ENCODE measurements at regions not wholly inside any gene's neighbourhood (a gene's known extent, or its start where the extent isn't known, plus 50 kb on each side); places are given as distances from the start of the nearest gene placed in this dataset.

- DNase-seq (ENCODE audit: low read depth): no peak
- no peak overlapping the region for H3K4me3 ChIP-seq (ENCODE audit: low read length)
- TF ChIP-seq CTCF (conservative IDR thresholded peaks at IDR 0.05; ENCODE audit: low read depth, low read length): no peak
Observed at GRCh38 chr2:133821107-133821760, 253.0 kb upstream of the NCKAP5 start.

GRCh38 chr2:133822517-133823225, 254.4 kb upstream of the NCKAP5 start:
- TF ChIP-seq CTCF (conservative IDR thresholded peaks at IDR 0.05; ENCODE audit: low read depth, low read length): no peak
- H3K4me3 ChIP-seq (ENCODE audit: low read length): no peak overlapping the region
- DNase-seq (ENCODE audit: low read depth): no peak

GRCh38 chr2:133823226-133823550, 254.9 kb upstream of the NCKAP5 start:
- no peak overlapping the region for H3K4me3 ChIP-seq (ENCODE audit: low read length)
- DNase-seq (ENCODE audit: low read depth): no peak
- TF ChIP-seq CTCF (conservative IDR thresholded peaks at IDR 0.05; ENCODE audit: low read depth, low read length): no peak

DNA sequence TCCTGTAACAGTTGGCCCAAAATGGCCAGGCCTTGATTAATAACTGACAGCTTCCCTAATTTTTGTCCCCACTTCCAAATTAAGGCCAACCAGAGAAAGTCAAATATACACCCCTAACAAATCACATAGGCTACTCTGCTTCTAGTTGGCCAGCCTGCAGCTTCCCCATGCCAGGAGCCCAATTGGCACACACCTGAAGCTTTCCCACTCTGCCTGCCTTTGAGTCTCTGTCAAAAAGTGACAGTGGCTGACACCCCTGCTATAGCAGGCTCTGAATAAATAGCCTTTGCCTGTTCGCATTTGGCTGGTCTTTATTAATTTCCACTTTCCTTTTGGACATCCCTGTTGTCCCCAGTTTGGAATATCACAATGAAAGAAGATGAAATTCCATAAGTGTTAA, 256.6 kb upstream of the NCKAP5 start:
- TF ChIP-seq CTCF (conservative IDR thresholded peaks at IDR 0.05; ENCODE audit: low read depth, low read length): no peak
- DNase-seq (ENCODE audit: low read depth): no peak
- H3K4me3 ChIP-seq (ENCODE audit: low read length): no peak overlapping the region

DNA sequence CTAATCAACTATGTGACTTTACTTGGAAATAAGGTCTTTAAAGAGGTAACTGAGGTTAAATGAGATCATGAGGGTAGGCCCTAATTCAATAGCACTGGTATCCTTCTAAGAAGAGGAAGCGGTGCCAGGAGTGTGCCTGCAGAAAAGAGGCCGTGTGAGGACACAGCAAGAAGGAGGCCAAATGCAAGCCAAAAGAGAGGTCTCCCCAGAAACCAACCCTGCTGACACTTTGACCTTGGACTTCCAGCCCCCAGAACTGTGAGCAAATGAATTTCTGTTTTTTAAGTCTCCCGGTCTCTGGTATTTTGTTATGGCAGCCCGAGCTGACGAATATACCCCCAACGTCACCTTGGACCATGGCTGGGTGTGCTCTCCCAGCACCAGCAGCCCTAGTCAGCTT, 257.5 kb upstream of the NCKAP5 start:
- no peak for TF ChIP-seq CTCF (conservative IDR thresholded peaks at IDR 0.05; ENCODE audit: low read depth, low read length)

DNA sequence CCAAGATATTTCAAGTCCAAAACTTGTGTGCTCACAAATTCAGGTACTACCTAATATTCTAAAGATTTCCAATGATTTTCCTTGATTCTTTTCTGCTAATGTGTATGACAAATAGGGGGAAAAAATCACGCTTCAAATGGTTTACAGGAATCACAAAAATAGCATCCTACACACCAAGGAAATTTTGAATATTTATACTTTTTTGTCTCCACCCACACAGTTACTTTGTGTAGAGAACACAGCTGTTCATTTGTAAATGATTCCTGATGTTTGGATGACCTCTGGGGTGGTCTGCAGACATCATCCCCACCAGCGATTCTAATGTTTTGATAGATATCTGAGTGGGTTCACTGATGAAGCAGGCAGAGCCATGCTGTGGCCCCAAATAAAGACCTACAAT, 260.6 kb upstream of the NCKAP5 start:
- TF ChIP-seq CTCF (conservative IDR thresholded peaks at IDR 0.05; ENCODE audit: low read depth, low read length): no peak
- DNase-seq (ENCODE audit: low read depth): no peak
- H3K4me3 ChIP-seq (ENCODE audit: low read length): no peak overlapping the region

More for the DNA sequence above, 257.5 kb upstream of the NCKAP5 start:
- no peak for DNase-seq (ENCODE audit: low read depth)
- no peak overlapping the region for H3K4me3 ChIP-seq (ENCODE audit: low read length)

- no peak for TF ChIP-seq CTCF (conservative IDR thresholded peaks at IDR 0.05; ENCODE audit: low read depth, low read length)
- peak; percentile 77 for DNase-seq (ENCODE audit: low read depth)
- H3K4me3 ChIP-seq (ENCODE audit: low read length): no peak overlapping the region
Observed at GRCh38 chr2:133829450-133830020, 261.3 kb upstream of the NCKAP5 start.
